Activated CD4-positive, alpha-beta T cell treated with anti-CD3 and anti-CD28 coated beads for 48 hours (primary cell): ENCODE measurements at regions not wholly inside any gene's neighbourhood (a gene's known extent, or its start where the extent isn't known, plus 50 kb on each side); places are given as distances from the start of the nearest gene placed in this dataset.

Experiments
- DNase-seq: peaks from one replicate; pipeline ENCODE4 v3.0.0-alpha.2; 2020

DNA sequence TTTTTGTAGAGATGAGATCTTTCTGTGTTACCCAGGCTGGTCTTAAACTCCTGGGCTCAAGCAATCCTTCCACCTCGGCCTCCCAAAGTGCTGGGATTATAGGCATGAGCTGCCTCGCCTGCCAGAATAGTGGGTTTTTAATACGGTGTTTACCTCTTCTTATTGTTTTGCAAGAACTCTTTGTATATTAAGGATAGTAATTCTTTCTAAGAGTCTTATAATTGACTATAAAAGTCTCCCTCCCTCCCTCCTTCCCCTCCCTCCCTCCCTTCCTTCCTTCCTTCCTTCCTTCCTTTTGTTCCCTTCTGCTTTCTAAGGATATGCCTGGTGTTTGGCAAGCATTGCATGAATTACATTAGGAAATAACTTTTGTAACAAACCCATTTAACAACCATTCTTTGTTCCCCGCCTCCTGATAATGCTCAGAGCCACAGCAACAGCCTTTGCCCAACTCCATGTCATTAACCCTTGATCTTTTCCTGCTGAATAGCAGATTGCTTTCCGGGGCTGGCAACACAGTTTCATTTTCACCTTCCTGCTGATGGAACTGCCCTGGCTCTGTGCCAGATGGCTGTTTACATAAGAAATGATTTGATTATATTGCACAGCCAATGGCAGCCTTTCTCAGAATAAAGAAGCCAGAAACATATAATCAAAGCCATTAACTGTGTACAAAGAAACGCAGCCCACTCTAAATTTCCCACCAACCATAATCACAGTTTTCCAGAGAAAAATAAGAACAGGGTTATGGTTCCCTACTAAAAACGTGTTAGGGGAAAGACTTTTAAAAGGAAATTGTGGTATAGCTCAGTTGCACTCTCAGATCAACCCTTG, 143.7 kb upstream of the PTPN1 start:
- DNase-seq = peak; percentile 48

- DNase-seq = no peak
These were observed 143.0 kb upstream of the PTPN1 start for GRCh38 chr20:50367104-50367674.

- no peak for DNase-seq
These were observed 142.3 kb upstream of the PTPN1 start for GRCh38 chr20:50367739-50368375.

GRCh38 chr20:50368386-50368785, 141.8 kb upstream of the PTPN1 start:
- no peak for DNase-seq

GRCh38 chr20:50368813-50369224, 141.4 kb upstream of the PTPN1 start:
- DNase-seq = no peak

DNA sequence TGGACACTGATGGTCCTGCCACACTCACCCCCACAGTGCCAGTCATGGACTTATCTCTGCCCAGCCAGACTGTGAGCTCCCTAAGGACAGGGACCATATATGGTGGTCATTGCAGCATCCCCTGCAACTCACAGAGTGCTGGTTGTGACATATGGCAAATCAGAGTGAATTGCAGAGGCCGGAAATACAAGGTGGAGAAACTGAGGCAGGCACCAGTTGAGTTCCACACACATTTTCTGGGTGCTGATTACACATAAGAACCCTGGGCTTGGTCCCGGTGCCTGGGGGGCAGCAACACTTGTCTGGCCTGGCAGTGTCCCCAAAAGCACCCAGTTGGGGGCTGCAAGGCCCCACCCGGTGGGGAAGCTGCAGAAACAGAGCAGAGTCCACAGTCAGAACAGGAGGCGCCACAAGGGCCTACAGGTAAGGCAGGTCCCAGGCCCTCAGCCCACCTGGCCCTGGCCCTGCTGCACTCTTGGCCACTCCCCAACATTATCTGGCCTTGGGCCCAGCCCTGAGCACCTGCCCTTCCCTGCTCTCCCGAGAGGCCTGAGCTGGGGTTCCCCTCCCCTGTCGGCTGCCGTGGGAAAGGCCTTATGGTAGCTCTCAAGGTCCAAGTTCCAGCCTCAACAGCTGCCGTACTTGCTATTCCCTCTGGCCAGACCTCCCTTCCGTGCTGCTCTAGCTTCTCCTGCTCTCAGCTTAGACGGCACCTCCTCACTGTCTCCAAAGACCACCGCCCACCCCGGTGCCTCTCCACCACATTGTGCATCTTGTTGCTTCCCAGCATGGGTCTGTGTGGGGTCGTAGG, 140.8 kb upstream of the PTPN1 start:
- no peak for DNase-seq

DNA sequence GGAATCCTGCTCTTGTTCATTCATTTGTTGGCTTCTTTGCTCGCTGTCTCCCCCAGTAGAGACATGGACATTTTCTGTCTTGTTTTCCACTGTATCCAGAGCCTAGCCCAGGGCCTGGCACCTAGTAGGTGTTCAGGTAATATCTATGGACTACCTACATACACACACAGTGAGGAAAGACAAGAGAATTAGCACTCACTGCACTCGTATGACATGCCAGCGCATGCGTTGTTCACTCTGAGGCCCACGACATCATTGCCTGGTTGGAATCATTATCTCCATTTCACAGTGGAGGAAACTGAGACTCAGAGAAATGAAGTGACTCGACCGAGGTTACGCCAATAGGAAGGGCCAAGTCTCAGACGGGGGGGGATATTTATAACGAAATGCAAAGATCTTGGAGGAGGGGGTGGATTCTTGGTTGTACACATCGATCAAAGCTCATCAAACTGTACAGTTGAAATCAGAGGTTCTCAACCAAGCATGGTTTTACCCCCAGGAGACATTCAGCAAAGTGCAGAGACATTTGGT, 140.1 kb upstream of the PTPN1 start:
- DNase-seq = no peak

- no peak for DNase-seq
These were observed 138.1 kb upstream of the PTPN1 start for GRCh38 chr20:50371878-50372769.

- no peak for DNase-seq
These were observed 137.5 kb upstream of the PTPN1 start for GRCh38 chr20:50372770-50373088.

DNA sequence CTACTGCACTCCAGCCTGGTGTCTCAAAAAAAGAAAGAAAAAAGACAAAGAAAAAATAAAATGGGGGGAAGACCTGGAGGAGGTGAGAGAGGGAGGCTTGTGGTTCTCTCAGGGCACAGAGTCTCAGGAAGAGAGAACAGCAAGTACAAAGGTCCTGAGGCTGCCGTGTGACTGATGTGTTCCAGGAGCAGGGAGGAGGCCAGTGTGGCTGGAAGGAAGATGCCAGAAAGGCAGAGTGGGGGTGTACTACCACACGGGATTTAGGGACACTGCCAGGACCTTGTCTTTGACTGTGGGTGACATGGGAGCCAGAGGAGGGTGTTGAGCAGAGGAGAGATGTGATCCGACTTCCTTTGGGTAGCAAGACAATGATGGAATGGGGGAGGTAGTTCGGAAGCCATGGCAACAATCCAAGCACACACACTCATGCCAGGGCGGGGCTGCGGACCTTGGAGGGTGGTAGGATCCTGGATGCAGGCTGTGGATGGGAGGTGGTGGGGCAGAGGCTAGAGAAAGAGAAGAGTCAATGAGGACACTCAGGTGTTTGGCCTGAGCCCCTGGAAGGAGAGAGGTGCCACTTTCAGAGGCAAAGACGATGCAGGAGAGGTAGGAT, 136.4 kb upstream of the PTPN1 start:
- DNase-seq = no peak

- no peak for DNase-seq
These were observed 135.6 kb upstream of the PTPN1 start for GRCh38 chr20:50374541-50375078.

GRCh38 chr20:50376179-50376887, 133.8 kb upstream of the PTPN1 start:
- no peak for DNase-seq

GRCh38 chr20:50376888-50377459, 133.2 kb upstream of the PTPN1 start:
- DNase-seq = no peak

GRCh38 chr20:50378170-50379000, 131.8 kb upstream of the PTPN1 start:
- DNase-seq = no peak

DNA sequence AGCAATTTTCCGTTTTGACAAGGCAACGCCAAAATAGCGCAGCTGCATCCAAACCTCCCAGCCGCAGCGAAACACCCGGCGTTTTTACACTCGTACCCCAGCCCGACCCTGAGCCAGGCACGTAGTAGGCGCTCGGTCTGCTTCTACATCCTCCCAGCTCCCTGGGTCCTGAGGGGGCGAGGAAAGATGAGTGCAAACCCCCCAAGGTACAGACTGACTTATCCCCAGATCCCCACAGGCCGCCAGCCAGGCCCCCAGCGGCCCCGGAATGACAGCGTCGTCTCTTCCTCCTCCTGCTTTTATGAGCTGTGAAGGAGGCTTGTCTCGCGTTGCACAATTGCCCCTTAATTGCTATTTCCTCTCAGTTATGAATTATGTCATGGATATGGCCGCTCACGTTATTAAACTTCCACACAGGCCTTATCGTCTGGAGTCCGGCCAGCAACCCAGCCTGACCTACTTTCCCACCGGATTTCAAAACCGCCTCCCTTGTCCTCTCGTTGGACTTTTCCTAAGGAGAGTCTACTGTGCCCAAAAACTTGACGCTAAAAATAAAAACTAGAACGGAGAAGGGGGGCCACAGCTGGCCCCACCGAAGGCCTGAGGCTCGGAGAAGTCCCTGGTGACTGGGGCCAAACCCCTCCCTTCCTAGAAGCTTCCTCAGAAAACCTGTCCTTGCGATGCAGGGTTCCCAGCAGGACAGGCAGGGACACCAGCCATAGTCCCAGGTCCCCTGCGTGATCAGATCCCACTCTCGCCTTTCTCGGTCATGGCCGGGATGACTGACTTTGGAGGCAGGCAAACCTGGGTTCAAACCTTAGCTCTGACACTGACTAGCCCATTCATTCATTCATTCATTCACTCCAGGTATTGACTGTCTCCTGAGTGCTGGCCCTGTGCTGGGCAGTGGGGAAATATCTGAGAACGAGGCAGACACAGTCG, 130.9 kb upstream of the PTPN1 start:
- DNase-seq = no peak

DNA sequence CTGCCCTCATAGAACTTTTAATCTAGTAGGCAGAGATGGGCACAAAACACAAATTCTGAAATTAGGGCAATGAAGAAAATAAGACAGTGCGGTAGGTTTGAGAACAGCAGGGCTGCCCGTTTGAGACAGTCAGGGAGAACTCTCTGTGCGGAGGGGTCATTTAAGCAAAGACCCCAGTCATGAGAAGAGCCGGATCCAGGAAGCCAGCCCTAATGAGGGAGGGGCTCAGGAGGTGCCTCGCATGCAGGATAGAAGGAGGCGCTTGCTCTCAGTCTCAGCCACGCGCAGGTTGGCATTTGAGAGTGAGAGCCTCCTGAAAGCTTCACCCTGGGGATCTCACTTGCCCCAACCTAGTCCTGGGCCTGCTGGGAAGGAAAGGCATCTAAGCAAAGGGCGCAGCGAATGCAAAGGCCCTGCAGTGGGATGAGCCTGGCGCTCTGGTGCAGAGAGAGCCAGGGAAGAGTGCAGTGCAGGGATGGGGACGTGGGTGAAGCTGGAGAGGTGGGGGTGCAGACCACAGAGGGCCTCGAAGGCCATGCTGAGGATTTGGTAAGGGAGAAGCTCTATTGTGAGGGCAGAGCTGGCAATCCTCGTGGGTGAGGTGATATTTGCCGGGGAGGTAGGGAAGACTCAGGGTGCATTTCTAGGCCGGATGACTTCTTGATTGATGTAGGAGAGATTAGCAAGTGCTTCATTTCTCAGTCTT, 130.0 kb upstream of the PTPN1 start:
- no peak for DNase-seq

DNA sequence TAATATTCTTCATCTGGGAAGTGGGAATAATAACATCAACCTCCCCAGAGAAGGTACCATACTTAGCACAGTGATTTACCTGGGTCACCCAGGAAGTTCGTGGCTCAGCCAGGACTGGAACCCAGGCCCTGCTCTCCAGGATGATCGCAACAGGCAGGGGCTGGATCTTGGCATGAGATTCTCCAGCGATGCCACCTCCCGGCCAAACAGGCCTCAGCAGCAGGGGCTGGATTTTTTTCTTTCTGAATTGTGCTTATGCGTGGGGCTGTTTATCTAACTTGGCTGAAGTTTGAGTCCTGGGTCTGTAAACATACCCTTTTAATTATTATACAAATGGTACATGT, 129.5 kb upstream of the PTPN1 start:
- DNase-seq = no peak
